Right lobe of liver (tissue), 4 donors: ENCODE measurements at regions not wholly inside any gene's neighbourhood (a gene's known extent, or its start where the extent isn't known, plus 50 kb on each side); places are given as distances from the start of the nearest gene placed in this dataset.

Source experiments
- CTCF ChIP-seq, 4 donors: fragments of 200-600 bp in 3 of 4; fragments of 450-650 bp in 1 of 4; IDR thresholded peaks; one replicate each; pipeline versions ENCODE4 v1.5.1 to v1.8.0; 2016 to 2022; ENCODE audit warnings: antibody characterized with exemption in 4 of 4, mild to moderate bottlenecking in 2 of 4
- POLR2A ChIP-seq: fragments of 450-650 bp; IDR thresholded peaks from one replicate; pipeline ENCODE4 v1.6.1; 2017; ENCODE audit warnings: antibody characterized with exemption, mild to moderate bottlenecking
- donor health status: DM: no; HTN: no; CAD: no.
- donor health status: DM: no; HTN: no; CAD: no.
- donor health status: DM: no; HTN: yes; CAD: no.

GRCh38 chr6:141667580-141668309 lies 465.0 kb upstream of the GJE1 start:
- no peak for TF ChIP-seq CTCF (IDR thresholded peaks at IDR 0.05)
- no peak for TF ChIP-seq POLR2A
